ENCODE measurements at regions not wholly inside any gene's neighbourhood (a gene's known extent, or its start where the extent isn't known, plus 50 kb on each side); places are given as distances from the start of the nearest gene placed in this dataset.
"Not testable (repeated sequence)": the region's sequence is repeated elsewhere in the genome, so short reads cannot be mapped to it uniquely, and the experiment has no call there.

DNA sequence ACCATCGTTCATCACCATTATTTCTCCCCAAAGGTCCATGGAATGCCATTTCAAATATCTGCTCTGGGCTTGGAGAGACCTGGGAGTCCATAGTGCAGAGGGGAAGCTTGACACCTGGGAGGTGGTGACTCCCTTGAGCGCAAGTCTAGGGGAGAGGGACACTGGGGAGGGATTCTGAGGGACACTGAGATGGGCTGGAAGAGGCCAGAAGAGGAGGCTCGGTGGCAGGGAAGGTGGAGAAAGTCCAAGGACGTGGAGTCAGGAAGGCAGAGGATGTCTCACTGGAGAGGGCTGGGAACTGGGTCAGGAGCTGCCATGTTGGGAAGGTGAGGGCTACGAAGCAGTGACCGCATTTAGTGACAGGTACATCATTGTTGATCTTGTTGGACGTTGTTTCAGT lies 160.3 kb upstream of the MVB12B start:
- DNase-seq (ENCODE audit: low read depth in 1 of 2, low spot score in 1 of 2), result no peak

DNA sequence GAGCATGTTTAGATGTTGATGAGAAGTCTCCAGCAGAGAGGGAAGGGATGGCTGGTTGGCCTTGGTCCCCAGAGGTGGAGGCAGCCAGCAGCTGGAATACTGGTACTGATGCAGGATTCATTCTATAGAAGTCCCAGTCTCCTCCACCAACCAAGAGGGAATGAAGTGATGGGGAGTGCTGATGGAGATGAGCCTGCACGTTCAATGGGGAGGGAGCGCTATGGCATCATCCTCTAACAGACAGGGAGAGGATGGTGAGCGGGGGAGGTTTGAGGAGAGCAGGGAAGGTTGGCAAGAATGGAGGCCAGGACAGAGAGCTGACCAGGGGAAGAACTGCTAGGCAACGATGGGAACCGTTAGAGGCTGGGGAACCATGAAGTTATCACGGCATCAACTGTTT lies 159.8 kb upstream of the MVB12B start:
- no peak for DNase-seq (ENCODE audit: low read depth in 1 of 2, low spot score in 1 of 2)

DNA sequence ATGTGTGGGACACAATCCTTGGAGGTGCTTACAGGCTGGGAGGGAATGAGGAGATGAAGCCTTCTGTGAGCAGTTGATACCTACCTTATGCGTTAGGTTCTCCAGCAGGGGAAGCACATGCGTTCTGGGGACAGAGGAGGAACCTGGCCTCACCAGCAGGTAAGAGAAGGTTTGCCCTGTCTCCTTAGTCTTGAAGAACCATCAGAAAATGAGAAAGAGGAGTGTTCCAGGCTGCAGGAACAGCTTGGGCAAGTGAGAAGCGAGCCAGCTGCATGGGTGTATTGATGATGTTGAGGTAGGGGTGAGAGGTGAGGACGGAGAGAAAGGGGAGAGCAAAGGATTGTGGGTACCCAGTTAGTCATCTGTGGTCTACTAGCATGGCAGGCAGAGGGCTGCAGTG lies 156.9 kb upstream of the MVB12B start:
- DNase-seq (ENCODE audit: low read depth in 1 of 2, low spot score in 1 of 2), result no peak

DNA sequence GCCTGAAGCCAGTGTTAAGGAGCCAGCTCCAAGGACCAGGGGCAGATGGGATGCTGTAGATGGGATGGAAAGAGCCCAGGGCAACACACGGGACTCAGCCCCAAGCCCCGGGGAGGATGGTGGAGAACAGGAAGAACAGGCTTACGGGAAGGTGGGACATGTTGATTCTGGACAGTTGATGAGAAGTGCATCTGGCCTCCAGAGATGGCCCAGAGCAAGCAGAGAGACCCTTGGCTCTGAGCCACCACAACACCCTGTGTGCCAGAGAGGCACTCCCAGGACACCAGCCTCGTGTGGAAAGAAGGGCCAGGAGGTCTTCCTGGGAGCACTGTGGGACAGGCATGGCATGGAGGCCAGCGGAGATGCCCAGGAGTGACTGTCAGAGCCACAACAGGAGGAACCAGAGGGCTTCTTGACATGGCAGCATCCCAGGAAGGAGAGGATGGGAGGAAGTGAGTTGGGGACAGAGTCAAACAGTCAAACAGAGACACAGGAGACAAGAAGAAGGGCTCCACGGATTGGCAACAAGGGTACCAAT lies 156.3 kb upstream of the MVB12B start:
- no peak for DNase-seq (ENCODE audit: low read depth in 1 of 2, low spot score in 1 of 2)

DNA sequence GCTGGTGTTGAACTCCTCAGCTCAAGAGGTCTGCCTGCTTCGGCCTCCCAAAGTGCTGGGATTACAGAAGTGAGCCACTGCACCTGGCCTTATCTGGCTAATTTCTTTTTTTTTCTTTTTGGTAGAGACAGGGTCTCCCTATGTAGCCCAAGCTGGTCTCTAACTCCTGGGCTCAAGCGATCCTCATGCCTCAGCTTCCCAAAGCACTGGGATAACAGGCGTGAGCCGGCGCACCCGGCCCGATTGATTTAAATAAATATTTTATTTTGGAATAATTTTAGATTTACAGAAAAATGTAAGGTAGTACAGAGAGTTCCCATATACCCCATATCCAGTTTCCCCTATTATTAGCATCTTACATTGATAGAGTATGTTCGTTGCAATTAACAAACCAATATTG lies 155.0 kb upstream of the MVB12B start:
- no peak for DNase-seq (ENCODE audit: low read depth in 1 of 2, low spot score in 1 of 2)

DNA sequence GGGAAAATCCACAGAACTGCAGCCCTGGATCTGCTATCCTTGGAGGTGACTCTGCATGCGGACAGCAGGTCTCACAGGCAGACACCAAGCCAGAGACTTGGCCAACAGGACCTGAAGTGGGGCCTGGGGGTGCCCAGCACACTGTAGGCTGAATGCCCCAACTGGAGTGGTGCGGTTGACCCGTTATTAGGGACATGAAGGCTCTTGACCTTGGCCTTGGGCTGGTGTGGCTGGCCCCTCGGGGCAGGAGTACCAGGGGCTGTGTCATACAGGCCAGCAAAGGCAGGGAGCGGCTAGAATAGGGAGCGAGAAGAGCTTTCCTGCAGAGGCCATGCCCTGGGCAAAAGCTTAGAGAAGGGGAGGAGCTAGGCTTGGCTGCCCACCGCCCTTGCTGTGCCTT lies 153.2 kb upstream of the MVB12B start:
- DNase-seq (ENCODE audit: low read depth in 1 of 2, low spot score in 1 of 2), result no peak

DNA sequence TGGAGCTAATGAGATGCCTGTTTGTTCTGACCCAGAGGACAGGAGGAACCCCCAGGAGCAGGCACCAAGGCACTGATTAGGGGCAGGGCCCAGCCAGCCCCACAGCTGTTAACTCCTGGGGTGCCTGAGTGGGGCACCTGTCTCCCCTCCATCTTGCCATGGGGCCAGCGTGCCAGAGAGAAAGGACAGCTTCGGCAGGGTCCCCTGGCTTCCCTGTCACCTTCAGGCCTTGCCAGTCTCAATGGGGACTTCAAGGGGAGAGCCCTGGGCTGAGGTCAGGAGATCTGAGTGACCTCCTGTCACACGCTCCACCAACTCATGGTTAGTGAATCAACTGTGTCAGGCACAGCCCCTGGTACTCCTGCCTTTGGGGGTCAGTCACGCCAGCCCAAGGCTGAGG lies 152.7 kb upstream of the MVB12B start:
- DNase-seq (ENCODE audit: low read depth in 1 of 2, low spot score in 1 of 2), result no peak

DNA sequence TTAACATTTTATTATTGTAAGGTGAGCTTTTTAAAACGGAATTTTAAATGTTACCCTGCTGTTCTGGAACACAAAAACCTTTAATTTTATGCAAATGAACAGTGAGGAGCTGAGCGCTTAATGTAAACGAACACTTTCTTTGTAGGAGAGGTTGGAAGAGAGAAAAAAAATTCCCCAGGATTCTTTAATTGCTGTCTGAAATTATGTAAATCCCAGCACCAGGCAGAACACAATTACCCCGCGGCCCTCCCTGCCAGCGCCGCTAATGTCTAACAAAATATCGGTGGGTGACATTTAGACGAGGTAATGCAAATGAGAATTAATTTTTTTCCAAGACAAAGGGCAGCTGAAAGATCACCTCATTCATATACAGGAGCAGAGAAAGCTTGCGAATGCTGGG lies 143.4 kb upstream of the MVB12B start:
- no peak for DNase-seq (ENCODE audit: low read depth in 1 of 2, low spot score in 1 of 2)

DNA sequence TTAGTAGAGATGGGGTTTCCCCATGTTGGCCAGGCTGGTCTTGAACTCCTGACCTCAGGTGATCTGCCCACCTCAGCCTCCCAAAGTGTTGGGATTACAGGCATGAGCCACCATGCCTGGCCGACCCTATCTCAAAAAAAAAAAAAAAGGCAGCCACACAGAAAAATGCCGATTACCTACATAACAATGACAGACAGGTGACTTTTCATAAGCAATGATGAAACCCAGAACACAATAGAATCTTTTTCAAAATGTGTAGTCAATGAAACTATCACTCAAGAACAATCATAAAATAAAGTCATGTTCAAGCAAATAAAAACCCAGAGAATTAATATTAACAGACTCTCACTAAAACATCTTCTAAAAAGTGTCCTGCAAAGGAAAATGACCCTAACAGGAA lies 135.6 kb upstream of the MVB12B start:
- DNase-seq (ENCODE audit: low read depth in 1 of 2, low spot score in 1 of 2), result not testable (repeated sequence)

DNA sequence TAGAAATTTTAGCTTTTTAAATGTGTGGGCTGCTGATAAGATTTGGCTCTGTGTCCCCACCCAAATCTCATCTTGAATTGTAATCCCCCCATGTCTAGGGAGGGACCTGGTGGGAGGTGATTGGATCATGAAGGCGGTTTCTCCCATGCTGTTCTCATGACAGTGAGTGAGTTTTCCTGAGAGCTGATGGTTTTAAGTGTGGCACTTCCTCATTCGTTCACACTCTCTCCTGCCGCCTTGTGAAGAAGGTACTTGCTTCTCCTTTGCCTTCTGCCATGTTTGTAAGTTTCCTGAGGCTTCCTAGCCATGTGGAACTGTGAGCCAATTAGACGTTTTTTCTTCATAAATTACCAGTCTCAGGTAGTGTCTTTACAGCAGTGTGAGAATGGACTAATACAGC lies 127.8 kb upstream of the MVB12B start:
- no peak for DNase-seq (ENCODE audit: low read depth in 1 of 2, low spot score in 1 of 2)

DNA sequence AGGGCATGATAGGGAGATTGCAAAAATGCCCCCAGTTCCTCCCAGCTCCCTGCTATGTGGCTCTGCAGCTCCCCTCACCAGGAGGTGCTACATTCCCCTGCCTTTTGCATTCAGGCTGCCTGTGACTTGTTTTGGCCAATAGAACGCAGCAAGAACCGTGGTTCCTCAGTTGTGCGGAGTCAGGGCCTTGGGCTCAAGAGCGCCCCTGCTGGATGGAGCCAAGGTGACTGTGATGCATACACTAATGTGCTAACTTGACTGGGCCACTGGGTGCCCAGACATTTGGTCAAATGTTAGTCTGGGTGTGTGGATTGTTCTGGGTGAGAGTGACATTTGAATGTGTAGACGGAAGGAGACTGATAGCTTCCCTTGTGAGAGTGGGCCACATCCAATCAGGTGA lies 123.3 kb upstream of the MVB12B start:
- DNase-seq (ENCODE audit: low read depth in 1 of 2, low spot score in 1 of 2), result no peak

DNA sequence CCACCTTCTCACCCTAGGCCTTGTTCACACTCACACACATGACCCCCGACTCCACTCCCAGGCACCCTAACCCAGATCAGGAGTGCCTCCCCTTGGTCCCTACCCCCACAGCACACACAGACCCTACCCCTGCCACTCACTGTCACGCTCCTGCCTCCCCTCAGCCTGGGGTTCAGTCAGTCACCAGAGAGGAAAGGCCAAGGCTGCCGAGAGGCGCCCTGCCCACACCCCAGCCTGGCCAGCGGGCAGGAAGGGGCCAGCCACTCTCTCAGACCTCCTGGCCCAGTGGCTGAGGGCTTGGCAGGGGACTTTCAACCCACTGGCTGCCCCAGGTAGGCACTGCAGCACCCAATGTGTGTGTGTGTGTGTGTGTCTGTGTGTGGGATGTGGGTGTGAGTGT lies 122.4 kb upstream of the MVB12B start:
- DNase-seq (ENCODE audit: low read depth in 1 of 2, low spot score in 1 of 2), result no peak

DNA sequence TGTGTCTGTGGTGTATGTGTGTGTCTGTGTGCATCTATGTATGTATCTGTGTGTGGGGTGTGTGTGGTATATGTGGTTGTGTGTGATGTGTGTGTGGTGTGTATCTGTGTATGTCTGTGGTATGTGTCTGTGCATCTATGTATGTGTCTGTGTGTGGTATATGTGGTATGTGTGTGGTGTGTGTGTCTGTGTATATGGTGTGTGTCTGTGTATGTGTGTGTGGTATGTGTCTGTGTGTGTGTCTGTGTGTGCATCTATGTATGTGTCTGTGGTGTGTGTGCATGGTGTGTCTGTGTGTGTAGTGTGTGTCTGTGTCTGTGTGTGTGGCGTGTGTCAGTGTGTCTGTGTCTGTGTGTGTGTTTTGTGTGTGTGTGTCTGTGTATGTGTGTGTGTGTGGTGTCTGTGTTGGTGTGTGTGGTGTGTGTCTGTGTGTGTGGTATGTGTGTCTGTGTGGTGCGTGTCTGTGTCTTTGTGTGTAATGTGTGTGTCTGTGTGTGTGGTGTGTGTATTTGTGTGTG lies 121.9 kb upstream of the MVB12B start:
- no peak for DNase-seq (ENCODE audit: low read depth in 1 of 2, low spot score in 1 of 2)

DNA sequence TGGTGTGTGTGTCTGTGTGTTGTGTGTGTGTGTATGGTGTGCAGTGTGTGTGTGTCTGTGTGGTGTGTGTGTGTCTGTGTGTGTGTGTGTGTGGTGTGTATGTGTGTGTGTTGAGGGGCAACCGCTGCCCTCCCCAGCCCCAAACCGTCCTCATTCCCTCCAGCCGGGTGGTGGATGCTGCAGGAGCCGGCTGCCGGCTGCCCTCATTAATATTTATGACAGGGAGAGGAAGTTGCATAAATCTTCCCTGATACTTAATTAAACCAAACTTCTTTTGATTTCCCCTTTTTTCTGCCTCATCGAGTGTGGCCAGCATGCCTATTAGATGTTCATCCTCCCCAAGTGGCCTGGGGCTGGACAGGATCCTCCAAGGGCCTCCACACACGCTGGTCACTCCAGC lies 121.4 kb upstream of the MVB12B start:
- no peak for DNase-seq (ENCODE audit: low read depth in 1 of 2, low spot score in 1 of 2)

DNA sequence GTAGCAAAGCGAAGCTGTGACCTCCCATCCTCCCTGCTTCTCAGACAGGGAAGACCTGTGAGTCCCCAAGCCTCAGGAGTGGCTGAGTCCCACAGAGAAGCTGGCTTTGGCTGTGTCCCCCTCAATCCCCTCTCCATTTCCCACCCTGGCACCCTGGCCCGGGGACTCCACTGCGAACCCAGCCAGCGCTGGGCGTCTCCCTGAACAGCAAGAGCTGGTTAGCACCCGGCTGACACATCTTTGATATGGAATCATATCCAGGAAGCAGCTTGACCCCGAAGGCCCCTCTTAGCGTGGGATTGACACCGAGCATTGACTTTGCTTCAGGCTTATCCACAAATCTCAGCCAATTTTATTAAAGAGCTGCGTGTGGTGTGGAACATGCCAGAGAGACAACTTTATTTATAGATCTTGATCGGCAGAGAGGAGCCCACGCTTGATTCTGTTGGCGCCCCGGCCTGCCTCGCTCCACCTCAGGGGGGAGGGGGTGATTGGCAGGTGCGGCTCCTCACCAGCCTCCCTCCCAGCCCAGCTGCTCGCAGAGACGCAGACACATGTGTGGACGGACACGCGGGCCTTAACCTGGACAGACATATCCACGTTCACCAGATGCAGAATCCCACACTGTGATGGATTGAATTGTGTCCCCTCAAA lies 120.7 kb upstream of the MVB12B start:
- DNase-seq (ENCODE audit: low read depth in 1 of 2, low spot score in 1 of 2), result no peak

DNA sequence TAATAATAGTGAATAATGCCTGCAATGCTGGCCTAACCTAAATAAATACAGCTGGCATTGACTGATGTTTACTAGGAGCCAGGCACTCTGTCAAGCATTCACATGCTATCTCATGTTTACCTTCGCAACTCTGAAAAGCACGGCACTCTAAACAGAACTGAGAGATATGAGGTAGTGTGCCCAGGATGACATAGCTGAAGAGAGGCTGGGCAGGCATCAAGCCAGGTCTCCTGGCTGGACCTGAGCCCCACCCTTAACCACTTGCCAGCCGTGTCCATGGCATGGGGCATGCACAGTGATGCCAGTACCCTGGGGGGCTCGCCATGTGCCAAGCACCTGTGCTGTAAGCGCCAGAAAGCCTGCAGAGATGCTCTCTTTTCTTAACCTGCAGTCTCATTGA lies 119.4 kb upstream of the MVB12B start:
- DNase-seq (ENCODE audit: low read depth in 1 of 2, low spot score in 1 of 2), result no peak

DNA sequence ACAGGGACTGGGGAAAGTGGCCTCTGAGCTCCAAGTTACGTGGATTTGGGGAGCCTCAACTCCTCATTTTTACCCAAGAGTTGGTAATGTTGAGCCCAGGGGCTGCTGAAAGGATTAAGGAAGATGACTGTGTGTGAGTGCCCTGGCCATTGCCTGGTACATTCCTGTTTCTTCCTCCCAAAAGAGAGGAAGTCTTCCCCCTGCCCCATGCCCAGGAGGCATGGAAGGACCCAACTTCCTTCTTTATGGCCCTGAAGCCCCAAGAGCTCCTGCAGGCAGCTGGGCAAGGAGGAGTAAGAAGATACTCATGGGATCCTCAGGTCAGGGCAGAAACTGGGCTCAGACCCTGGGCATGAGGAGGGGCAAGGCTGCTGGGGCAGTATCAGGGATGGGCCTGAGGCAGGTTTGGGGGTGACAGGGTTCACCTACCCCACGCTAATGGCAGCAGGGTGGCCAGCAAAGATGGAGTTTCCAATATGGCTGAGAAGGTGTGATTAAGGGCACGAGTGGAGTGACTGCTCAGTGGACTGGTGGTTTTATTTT lies 118.3 kb upstream of the MVB12B start:
- DNase-seq (ENCODE audit: low read depth in 1 of 2, low spot score in 1 of 2), result no peak

DNA sequence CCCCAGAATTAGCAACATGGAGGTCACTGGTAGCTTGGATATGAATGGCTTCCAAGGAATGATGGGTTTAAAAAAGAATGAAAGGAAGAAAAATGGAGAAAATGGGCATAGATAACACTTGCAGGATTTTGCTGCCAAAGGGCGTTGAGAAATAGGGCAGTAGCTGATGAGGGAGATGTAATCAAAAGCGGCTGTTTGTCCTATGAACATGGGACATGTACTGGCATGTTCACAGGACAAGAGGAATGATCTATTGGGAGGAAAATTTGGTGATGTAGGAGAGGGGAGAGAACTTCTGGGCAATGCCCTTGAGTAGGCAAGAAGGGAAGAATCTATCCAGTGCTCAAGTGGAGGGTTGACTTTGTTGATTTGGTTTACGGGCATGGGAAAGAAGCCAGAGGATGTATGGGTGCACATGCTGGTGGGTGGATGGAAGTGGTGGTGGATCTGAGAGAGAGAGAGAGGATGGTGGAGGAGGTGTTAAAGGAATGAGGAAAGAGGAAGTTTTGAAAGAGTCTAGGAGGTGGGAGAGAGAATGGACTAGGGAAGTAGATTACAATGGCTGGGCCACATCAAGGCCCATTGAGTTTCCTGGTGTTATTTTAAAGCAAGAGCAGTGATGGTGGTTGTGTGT lies 115.1 kb upstream of the MVB12B start:
- no peak for DNase-seq (ENCODE audit: low read depth in 1 of 2, low spot score in 1 of 2)

DNA sequence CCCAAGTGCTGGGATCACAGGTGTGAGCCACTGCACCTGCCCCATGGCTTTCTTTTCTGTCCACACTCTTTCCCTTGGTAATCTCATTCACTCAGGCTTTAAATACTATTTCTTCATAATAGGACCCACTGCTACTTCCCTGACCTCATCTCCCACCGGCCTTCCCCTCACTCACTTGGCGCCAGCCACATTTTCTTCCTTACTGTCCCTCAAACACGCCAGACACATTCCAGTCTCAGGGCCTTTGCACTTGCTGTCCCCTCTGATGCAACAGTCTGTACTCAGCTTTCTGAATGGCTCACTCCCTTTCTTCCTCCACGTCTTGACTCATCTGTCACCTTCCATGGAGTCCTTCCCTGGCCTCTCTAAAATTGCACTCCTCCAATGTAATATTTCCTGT lies 111.1 kb upstream of the MVB12B start:
- no peak for DNase-seq (ENCODE audit: low read depth in 1 of 2, low spot score in 1 of 2)

DNA sequence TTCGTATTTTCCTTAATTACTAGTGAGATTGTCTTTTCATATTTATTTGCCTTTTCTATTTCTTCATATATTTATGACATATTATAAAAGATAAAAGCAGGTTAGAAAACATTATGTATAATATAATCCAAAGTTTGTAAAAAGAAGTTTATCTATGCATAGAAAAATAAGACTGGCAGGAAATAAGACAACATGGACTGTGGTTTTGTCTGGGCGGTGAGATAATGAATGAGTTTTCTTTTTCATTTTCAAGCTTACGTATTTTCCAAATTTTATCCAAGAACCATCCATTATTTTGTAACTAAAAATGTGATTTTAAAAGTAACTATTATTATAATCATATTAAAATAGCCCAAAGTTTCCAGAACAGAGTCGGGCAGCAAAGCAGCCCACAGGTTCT lies 109.8 kb upstream of the MVB12B start:
- DNase-seq (ENCODE audit: low read depth in 1 of 2, low spot score in 1 of 2), result no peak

DNA sequence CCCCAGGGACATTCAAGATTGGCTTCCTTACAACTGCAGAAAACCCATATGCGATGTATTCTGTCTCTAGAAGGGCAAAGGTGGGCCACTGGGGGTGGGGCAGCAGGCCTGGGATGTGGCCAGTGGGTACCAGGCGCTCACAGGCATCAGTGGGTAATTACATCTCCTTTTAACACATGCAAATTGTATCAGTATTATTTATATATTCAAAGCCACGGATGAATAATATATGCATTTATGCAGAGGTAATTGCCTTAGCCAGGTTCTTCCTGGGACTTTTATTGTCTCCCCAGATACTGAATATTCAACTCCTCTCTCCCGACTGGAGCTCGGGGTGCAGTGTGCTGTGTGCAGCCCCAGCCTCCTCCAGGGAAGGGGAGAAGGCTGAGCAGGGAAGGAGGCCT lies 109.4 kb upstream of the MVB12B start:
- DNase-seq (ENCODE audit: low read depth in 1 of 2, low spot score in 1 of 2), result no peak

DNA sequence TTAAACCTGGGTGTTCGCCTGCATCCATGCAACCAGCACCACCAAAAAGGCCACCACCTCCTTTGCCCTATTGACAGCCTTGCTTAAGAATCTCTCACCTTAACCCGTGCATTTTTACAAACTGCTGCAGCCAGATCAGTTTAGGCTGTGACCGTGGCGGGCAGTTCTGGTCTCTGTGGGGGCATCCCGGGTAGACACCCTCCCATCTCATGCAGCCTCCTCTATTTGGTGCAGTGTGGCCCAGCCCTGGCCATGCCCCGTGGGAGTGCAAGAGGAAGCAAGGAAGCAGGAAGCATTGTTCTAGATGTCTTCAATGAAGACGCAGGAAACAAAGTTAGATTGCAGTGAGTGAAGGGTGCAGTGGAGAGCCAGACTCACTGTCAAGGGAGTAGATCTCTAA lies 108.8 kb upstream of the MVB12B start:
- no peak for DNase-seq (ENCODE audit: low read depth in 1 of 2, low spot score in 1 of 2)

All from activated CD4-positive, alpha-beta T cell treated with anti-CD3 and anti-CD28 coated beads, Interleukin-2, amount 50 U/mL, for 24 hours (primary cell).